ENCODE measurements at regions not wholly inside any gene's neighbourhood (a gene's known extent, or its start where the extent isn't known, plus 50 kb on each side); places are given as distances from the start of the nearest gene placed in this dataset.

GRCh38 chr5:6088706-6089105 lies 289.6 kb downstream of the MED10 start:
- TF ChIP-seq YY1 (IDR thresholded peaks at IDR 0.05; ENCODE audit: low read depth) (no peak), REST (IDR thresholded peaks at IDR 0.05; ENCODE audit: low read depth) (no peak), NFIC (IDR thresholded peaks at IDR 0.05) (no peak), RAD21 (IDR thresholded peaks at IDR 0.05; ENCODE audit: low read depth) (no peak), TCF12 (IDR thresholded peaks at IDR 0.05; ENCODE audit: low read depth) (no peak), ZBTB7A (IDR thresholded peaks at IDR 0.05; ENCODE audit: low read depth) (no peak), USF1 (IDR thresholded peaks at IDR 0.05) (no peak), CREB1 (IDR thresholded peaks at IDR 0.05; ENCODE audit: low read depth) (no peak)
